ENCODE measurements at regions not wholly inside any gene's neighbourhood (a gene's known extent, or its start where the extent isn't known, plus 50 kb on each side); places are given as distances from the start of the nearest gene placed in this dataset.

- Histone ChIP-seq H3K9me3 (no peaks in the 10 kb centered on the region), H3K27me3 (peaks cover 58% of the 10 kb centered on the region), H3K36me3 (no peaks in the 10 kb centered on the region), H3K4me1 (ENCODE audit: control insufficient read depth in 1 of 2, insufficient read depth in 1 of 2, low read depth in 1 of 2, low read length in 1 of 2) (peaks cover 38 to 49% of the 10 kb centered on the region in 2 experiments), H3K4me3 (ENCODE audit: low read depth in 1 of 2, low read length in 1 of 2) (peak overlapping the region in 1 of 2 experiments; percentile 49), H3K27ac (peak overlapping the region; percentile 88)
- TF ChIP-seq, protein P1, sequence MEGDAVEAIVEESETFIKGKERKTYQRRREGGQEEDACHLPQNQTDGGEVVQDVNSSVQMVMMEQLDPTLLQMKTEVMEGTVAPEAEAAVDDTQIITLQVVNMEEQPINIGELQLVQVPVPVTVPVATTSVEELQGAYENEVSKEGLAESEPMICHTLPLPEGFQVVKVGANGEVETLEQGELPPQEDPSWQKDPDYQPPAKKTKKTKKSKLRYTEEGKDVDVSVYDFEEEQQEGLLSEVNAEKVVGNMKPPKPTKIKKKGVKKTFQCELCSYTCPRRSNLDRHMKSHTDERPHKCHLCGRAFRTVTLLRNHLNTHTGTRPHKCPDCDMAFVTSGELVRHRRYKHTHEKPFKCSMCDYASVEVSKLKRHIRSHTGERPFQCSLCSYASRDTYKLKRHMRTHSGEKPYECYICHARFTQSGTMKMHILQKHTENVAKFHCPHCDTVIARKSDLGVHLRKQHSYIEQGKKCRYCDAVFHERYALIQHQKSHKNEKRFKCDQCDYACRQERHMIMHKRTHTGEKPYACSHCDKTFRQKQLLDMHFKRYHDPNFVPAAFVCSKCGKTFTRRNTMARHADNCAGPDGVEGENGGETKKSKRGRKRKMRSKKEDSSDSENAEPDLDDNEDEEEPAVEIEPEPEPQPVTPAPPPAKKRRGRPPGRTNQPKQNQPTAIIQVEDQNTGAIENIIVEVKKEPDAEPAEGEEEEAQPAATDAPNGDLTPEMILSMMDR (IDR thresholded peaks at IDR 0.05), result no peak
Measured at GRCh38 chr15:38071211-38071972, 137.0 kb downstream of the TMCO5A start.

DNA sequence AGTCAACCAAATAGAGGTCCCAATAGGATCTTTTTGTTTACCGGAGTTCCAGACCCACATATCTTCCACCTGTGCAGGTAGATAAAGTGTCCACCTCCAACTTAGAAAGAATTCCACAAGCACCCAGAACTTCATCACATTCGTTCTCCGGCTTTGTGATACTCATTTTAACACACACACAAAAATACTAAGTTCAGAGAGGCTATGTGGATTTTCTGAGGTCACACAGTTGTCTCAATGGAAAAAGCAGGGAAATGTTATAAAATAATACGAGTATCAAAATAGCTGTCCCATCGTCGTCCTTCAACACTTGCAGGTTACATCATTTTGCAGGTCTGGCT is 137.5 kb downstream of the TMCO5A start:
- no peaks in the 10 kb centered on the region for H3K9me3 ChIP-seq
- H3K27me3 ChIP-seq, result peaks cover 58% of the 10 kb centered on the region
- H3K27ac ChIP-seq, result peak overlapping the region; percentile 88
- TF ChIP-seq, protein P1 (IDR thresholded peaks at IDR 0.05), result no peak
- H3K4me3 ChIP-seq (ENCODE audit: low read depth in 1 of 2, low read length in 1 of 2), result peak overlapping the region in 1 of 2 experiments; percentile 49
- no peaks in the 10 kb centered on the region for H3K36me3 ChIP-seq
- H3K4me1 ChIP-seq (ENCODE audit: control insufficient read depth in 1 of 2, insufficient read depth in 1 of 2, low read depth in 1 of 2, low read length in 1 of 2), result peaks cover 38 to 49% of the 10 kb centered on the region in 2 experiments

GRCh38 chr15:38072348-38073177 is 138.1 kb downstream of the TMCO5A start:
- peak overlapping the region; percentile 88 for H3K27ac ChIP-seq

DNA sequence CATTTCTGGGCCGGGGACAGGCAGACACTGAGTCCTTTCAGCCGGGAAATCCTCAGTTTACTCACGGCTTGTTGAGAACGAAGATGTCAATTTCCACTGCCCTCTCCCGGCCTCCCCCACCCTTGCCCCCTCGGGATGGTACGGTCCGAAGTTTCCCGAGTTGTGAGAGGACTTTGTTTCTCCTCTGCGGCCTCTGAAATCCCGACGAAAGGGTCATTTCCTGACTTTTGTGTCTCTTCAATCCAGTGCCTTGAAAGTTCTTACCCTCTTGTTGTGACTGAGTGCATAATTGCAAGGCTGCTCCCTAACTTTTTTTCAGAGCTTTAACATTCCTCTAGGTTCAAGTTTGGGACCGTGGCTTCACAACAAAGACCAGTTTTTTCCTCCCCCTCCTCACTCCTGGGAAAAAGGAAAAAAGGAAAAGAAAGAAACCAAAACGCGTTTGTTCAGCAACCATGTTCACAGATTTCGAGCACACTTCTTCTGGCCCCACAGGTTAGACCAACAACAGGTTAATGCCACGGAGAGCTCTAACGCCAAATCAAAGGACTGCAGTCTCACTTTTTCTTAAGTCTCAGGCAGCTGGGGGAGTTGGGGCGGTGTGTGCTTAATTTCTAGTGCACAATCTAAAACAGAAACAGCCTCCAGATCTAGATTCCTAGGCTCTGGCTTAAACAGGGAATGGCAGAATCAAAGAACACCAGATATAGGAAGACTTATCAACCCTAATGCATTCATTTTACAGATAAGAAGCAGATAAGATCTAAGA is 138.9 kb downstream of the TMCO5A start:
- H3K27me3 ChIP-seq, result peaks cover 58% of the 10 kb centered on the region
- TF ChIP-seq, protein P1 (IDR thresholded peaks at IDR 0.05), result no peak
- H3K4me1 ChIP-seq (ENCODE audit: control insufficient read depth in 1 of 2, insufficient read depth in 1 of 2, low read depth in 1 of 2, low read length in 1 of 2), result peaks cover 36 to 49% of the 10 kb centered on the region in 2 experiments
- H3K36me3 ChIP-seq, result no peaks in the 10 kb centered on the region
- H3K4me3 ChIP-seq (ENCODE audit: low read depth in 1 of 2, low read length in 1 of 2), result peak overlapping the region; percentile 49 to 54
- H3K27ac ChIP-seq, result peak overlapping the region; percentile 88
- no peaks in the 10 kb centered on the region for H3K9me3 ChIP-seq

More at GRCh38 chr15:38072348-38073177, 138.1 kb downstream of the TMCO5A start:
- Histone ChIP-seq H3K4me1 (ENCODE audit: control insufficient read depth in 1 of 2, insufficient read depth in 1 of 2, low read depth in 1 of 2, low read length in 1 of 2) (peaks cover 38 to 49% of the 10 kb centered on the region in 2 experiments), H3K4me3 (ENCODE audit: low read depth in 1 of 2, low read length in 1 of 2) (peak overlapping the region; percentile 49 to 54), H3K36me3 (no peaks in the 10 kb centered on the region), H3K27me3 (peaks cover 58% of the 10 kb centered on the region), H3K9me3 (no peaks in the 10 kb centered on the region)
- TF ChIP-seq, protein P1 (IDR thresholded peaks at IDR 0.05), result peak; percentile 34

DNA sequence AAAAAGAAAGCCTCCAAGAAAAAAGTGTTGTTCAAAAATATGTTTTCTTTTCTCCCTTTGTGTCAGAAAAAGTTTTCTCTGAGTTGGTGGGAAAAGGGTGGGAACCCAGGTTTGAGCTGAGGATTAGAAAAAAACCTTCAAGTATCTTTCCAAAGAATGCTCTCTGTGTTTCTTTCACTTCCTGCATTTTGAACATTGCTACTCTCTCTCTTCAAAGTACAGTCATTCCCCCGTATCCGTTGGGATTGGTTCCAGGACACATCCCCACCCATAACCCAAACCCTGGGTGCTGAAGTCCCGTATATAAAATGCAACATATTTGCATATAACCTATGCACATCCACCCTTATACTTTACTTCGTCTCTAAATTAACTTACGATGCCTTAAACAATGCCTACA is 139.6 kb downstream of the TMCO5A start:
- H3K36me3 ChIP-seq, result no peaks in the 10 kb centered on the region
- H3K27ac ChIP-seq, result no peak overlapping the region
- H3K4me3 ChIP-seq (ENCODE audit: low read depth in 1 of 2, low read length in 1 of 2), result no peak overlapping the region
- peaks cover 58% of the 10 kb centered on the region for H3K27me3 ChIP-seq
- H3K4me1 ChIP-seq (ENCODE audit: control insufficient read depth in 1 of 2, insufficient read depth in 1 of 2, low read depth in 1 of 2, low read length in 1 of 2), result peaks cover 29 to 45% of the 10 kb centered on the region in 2 experiments
- H3K9me3 ChIP-seq, result no peaks in the 10 kb centered on the region
- TF ChIP-seq, protein P1 (IDR thresholded peaks at IDR 0.05), result no peak

All from neutrophil (primary cell).